Loucy (cell line): ENCODE measurements at regions not wholly inside any gene's neighbourhood (a gene's known extent, or its start where the extent isn't known, plus 50 kb on each side); places are given as distances from the start of the nearest gene placed in this dataset.

Source experiments
- CTCF ChIP-seq: fragments of 200-600 bp; sonication (generic); conservative IDR thresholded peaks from 2 replicates; pipeline ENCODE4 v1.5.1; 2014; ENCODE audit warnings: mild to moderate bottlenecking, antibody characterized with exemption, low read length
- EZH2phosphoT487 ChIP-seq: fragments of 200-600 bp; IDR thresholded peaks from 2 replicates; pipeline ENCODE4 v1.6.1; 2018; ENCODE audit warnings: antibody characterized with exemption, mild to moderate bottlenecking, moderate library complexity, borderline replicate concordance

DNA sequence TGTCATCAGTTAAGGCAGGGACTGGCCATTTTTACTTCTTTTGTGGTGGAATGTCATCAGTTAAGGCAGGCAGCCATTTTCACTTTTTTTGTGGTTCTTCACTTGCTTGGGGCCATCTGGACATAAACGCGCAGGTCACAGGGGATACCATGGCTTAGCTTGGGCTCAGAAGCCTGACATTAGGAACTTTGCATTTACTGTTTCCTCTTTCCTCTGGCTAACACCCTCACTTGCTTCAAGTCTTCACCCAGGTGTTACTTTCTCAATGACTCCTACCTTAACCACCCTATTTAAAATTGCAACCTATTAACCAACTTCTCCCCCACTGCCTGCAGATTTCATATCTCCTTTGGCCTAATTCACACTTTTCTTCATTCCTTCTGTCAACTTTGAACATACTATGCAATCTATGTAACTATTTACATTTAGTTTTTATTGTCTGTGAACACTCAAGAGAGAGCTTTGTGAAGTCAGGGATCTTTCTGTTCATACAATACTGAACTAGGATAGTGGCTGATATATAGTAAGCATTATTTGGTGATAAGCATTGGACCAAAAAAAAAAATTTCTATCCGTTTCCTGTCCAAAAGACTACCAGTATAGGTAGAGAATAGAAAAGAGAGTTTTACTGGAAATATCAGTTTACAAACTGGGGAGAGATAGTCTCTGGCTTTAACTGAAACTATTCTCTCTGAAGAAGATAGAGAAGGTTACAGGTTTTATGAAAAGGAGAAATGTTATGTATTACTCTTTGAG, 600.1 kb upstream of the ZNF804A start:
- TF ChIP-seq CTCF (no peak), EZH2phosphoT487 (no peak)
